GM23248 (cell line): ENCODE measurements at regions not wholly inside any gene's neighbourhood (a gene's known extent, or its start where the extent isn't known, plus 50 kb on each side); places are given as distances from the start of the nearest gene placed in this dataset.

ENCODE experiments used
- DNase-seq: peaks from one replicate; pipeline ENCODE4 v3.0.0-alpha.2; 2015
- H2AFZ ChIP-seq: fragments of 200-600 bp; sonication (generic); 2 replicates; pipeline ENCODE4 v1.6.1; 2016; ENCODE audit warnings: antibody characterized with exemption
- H3F3A ChIP-seq: fragments of 200-600 bp; sonication (generic); 2 replicates; pipeline ENCODE4 v1.6.1; 2016; ENCODE audit warnings: mild to moderate bottlenecking, antibody characterized with exemption, mixed run types; ENCODE audit not compliant: insufficient read depth
- H3K27ac ChIP-seq: fragments of 200-600 bp; sonication (generic); 2 replicates; pipeline ENCODE4 v1.5.1; 2016; ENCODE audit warnings: mild to moderate bottlenecking
- H3K27me3 ChIP-seq: fragments of 200-600 bp; sonication (generic); replicated peaks from 2 replicates; pipeline ENCODE4 v1.6.1; 2016; ENCODE audit warnings: mild to moderate bottlenecking; ENCODE audit not compliant: insufficient read depth
- H3K36me3 ChIP-seq: fragments of 200-600 bp; sonication (generic); 2 replicates; pipeline ENCODE4 v1.6.1; 2016; ENCODE audit warnings: low read depth, mild to moderate bottlenecking
- H3K4me1 ChIP-seq: fragments of 200-600 bp; sonication (generic); 2 replicates; pipeline ENCODE4 v1.6.1; 2016; ENCODE audit warnings: mild to moderate bottlenecking; ENCODE audit not compliant: insufficient read depth
- H3K4me2 ChIP-seq: fragments of 200-600 bp; sonication (generic); one replicate; pipeline ENCODE4 v1.6.1; 2016; ENCODE audit warnings: mild to moderate bottlenecking; ENCODE audit not compliant: unreplicated experiment
- H3K4me3 ChIP-seq: fragments of 200-600 bp; sonication (generic); 2 replicates; pipeline ENCODE4 v1.5.1; 2016; ENCODE audit warnings: mild to moderate bottlenecking
- H3K79me2 ChIP-seq: fragments of 200-600 bp; sonication (generic); 2 replicates; pipeline ENCODE4 v1.6.1; 2016; ENCODE audit warnings: mild to moderate bottlenecking; ENCODE audit not compliant: insufficient read depth
- H3K9ac ChIP-seq: fragments of 200-600 bp; sonication (generic); 2 replicates; pipeline ENCODE4 v1.6.1; 2016; ENCODE audit warnings: mild to moderate bottlenecking
- H3K9me2 ChIP-seq: fragments of 200-600 bp; sonication (generic); 2 replicates; pipeline ENCODE4 v1.6.1; 2016; ENCODE audit warnings: mixed run types, mild to moderate bottlenecking, moderate library complexity; ENCODE audit not compliant: insufficient read depth
- H3K9me3 ChIP-seq: fragments of 200-600 bp; sonication (generic); one replicate; pipeline ENCODE4 v1.6.1; 2017; ENCODE audit warnings: low read depth
- H4K20me1 ChIP-seq: fragments of 200-600 bp; sonication (generic); 2 replicates; pipeline ENCODE4 v1.6.0; 2016; ENCODE audit not compliant: insufficient read depth
- EZH2 ChIP-seq: fragments of 200-600 bp; sonication (generic); IDR thresholded peaks from 2 replicates; pipeline ENCODE4 v1.6.1; 2018; ENCODE audit warnings: antibody characterized with exemption, mild to moderate bottlenecking; ENCODE audit not compliant: insufficient read depth, poor library complexity, severe bottlenecking
- EZH2phosphoT487 ChIP-seq: fragments of 200-600 bp; sonication (generic); IDR thresholded peaks from 2 replicates; pipeline ENCODE4 v1.6.1; 2018; ENCODE audit warnings: antibody characterized with exemption, moderate library complexity, mild to moderate bottlenecking, low read depth; ENCODE audit not compliant: insufficient read depth
- WGBS, 2 experiments: methylation state at CpG; one replicate each; pipeline ENCODE4 v1.1.6; 2015 to 2017; ENCODE audit warnings: low lambda C conversion rate in 2 of 2, low coverage in 1 of 2; ENCODE audit errors: missing lambda C conversion rate in 2 of 2; 5-methylcytosine and 5-hydroxymethylcytosine counted together
- in situ Hi-C: fragments of 300-500 bp; cut with MboI; formaldehyde crosslinking; loops from 2 replicates; pipeline ENCODE4 v1.15.0; 2020

DNA sequence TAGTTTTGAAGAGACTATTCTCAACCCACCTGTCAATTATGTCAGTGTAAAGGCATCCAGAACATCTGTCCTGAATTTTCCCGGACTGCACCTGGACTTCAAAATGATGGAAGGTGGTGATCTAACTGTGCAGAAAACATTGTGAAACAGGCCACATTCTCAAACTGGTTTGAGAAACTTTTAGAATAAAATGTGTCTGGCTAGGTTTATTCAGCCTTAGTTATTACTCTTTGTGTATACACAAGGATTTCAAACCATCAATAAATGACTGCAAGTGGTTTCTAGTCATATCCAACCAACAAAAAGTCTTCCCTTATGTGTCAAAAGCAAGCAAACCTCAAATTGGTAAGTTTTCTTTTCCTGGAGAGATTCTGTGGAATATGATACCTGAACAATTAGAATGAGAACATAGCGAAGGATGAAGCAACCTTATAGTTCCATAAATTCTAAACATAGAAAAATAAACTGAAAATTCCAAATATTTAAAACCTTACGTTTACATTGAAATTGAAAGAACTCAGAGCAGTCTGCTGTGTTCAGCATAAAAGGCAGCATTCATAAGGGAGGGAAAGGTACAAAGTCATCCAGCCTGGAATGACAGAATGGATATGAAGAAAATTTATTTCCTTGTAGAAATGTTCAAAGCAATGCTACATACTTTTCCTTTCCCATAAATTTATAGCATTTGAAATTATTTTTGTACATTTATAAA lies 306.6 kb upstream of the TGFBR2 start:
- in situ Hi-C loops, result no loop called here
- Histone ChIP-seq H3K4me2 (no peak overlapping the region), H3K27ac (no peak overlapping the region), H3K4me1 (peaks cover 11% of the 10 kb centered on the region; the same call in 1 of the 2 replicates), H3K9me2 (no peaks in the 10 kb centered on the region), H3K9me3 (no peaks in the 10 kb centered on the region), H3F3A (no peaks in the 10 kb centered on the region), H3K27me3 (no peaks in the 10 kb centered on the region), H4K20me1 (no peaks in the 10 kb centered on the region), H3K79me2 (no peaks in the 10 kb centered on the region), H3K4me3 (no peak overlapping the region), H2AFZ (peak overlapping the region; percentile 9; the same call in 1 of the 2 replicates), H3K36me3 (no peaks in the 10 kb centered on the region), H3K9ac (no peak overlapping the region)
- DNase-seq, result no peak
- 84 to 88% methylated on average over 3 of the region's 3 CpGs for WGBS, 2 experiments
- TF ChIP-seq EZH2phosphoT487, result no peak
- no peak for TF ChIP-seq EZH2

DNA sequence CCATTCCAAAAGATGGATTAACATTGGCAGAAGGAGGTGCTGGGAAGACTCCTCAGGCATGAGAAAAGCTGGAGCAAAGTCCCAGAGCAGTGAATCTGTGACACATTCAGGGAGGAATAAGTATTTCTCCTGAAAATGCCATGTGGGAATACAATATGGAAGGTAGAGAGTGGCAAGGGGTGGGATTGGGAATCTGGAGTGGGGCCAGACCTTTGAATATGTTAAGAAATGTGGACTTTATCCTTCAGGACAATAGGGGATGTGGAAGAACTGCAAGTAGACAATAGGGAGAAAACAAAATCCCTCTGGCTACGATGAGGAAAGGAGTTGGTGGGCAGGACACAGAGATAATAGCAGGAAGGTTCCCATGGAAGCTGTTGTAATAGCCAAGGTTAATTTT lies 305.6 kb upstream of the TGFBR2 start:
- Histone ChIP-seq H3K9me2 (no peaks in the 10 kb centered on the region), H3F3A (no peaks in the 10 kb centered on the region), H3K4me3 (no peak overlapping the region), H3K36me3 (no peaks in the 10 kb centered on the region), H3K27ac (no peak overlapping the region), H3K4me1 (peaks cover 2% of the 10 kb centered on the region; the same call in 1 of the 2 replicates), H4K20me1 (no peaks in the 10 kb centered on the region), H3K9me3 (no peaks in the 10 kb centered on the region), H2AFZ (no peak overlapping the region), H3K4me2 (no peak overlapping the region), H3K9ac (no peak overlapping the region), H3K27me3 (no peaks in the 10 kb centered on the region), H3K79me2 (no peaks in the 10 kb centered on the region)
- in situ Hi-C loops, result no loop called here
- 96 to 100% methylated on average over 1 of the region's 1 CpG for WGBS, 2 experiments
- DNase-seq, result no peak
- no peak for TF ChIP-seq EZH2
- TF ChIP-seq EZH2phosphoT487, result no peak

DNA sequence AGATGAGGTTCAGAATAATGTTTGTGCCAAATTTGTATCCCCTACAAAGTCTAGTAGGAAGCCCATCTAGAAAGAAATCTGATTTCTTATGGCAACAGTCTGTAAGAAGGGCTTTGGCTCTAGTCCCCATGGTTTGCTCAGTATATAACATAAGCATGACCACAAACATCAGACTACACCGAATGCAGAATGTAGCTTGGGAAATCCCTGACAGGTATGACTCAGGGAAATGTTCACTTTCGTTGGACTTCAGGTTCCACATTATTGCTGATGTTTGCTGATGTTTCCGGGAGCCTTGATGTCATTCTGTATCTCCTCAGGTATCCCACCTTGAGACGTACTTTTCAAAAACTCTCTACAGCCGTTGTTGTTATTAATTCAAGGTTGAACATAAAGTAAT lies 304.4 kb upstream of the TGFBR2 start:
- Histone ChIP-seq H3K27me3 (no peaks in the 10 kb centered on the region), H3K4me3 (no peak overlapping the region), H3F3A (peaks cover 6% of the 10 kb centered on the region), H3K79me2 (no peaks in the 10 kb centered on the region), H3K36me3 (no peaks in the 10 kb centered on the region), H3K9ac (no peak overlapping the region), H4K20me1 (no peaks in the 10 kb centered on the region), H3K4me1 (peaks cover 2% of the 10 kb centered on the region; the same call in 1 of the 2 replicates), H3K4me2 (no peak overlapping the region), H3K9me3 (no peaks in the 10 kb centered on the region), H3K9me2 (no peaks in the 10 kb centered on the region), H3K27ac (no peak overlapping the region), H2AFZ (no peak overlapping the region)
- in situ Hi-C loops, result no loop called here
- no peak for TF ChIP-seq EZH2
- no peak for TF ChIP-seq EZH2phosphoT487
- no peak for DNase-seq
- WGBS, 2 experiments, result 73 to 85% methylated on average over 5 of the region's 5 CpGs

DNA sequence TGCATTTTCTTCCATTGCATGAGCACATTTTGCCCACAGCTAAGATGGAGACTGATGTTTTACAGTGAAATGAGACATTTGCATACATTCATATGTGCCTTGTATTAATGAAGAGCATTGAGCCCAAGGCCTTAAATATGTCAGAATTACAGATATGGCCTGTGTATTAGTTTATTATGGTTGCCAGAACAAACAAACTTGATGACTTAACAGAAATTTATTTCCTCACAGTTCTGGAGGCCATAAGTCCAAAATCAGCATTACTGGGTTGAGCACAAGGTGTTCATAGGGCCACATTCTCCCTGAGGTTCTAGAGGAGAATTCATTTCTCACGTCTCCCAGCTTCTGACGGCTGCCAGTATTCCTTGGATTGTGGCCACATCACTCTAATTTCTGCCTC lies 302.6 kb upstream of the TGFBR2 start:
- peaks cover 23% of the 10 kb centered on the region for H3F3A ChIP-seq
- no peaks in the 10 kb centered on the region for H3K36me3 ChIP-seq
- DNase-seq, result no peak
- H3K79me2 ChIP-seq, result no peaks in the 10 kb centered on the region
- no peaks in the 10 kb centered on the region for H3K9me3 ChIP-seq
- in situ Hi-C loops, result no loop called here
- H4K20me1 ChIP-seq, result no peaks in the 10 kb centered on the region
- H3K4me2 ChIP-seq, result no peak overlapping the region
- no peak for TF ChIP-seq EZH2
- H3K9ac ChIP-seq, result no peak overlapping the region
- H3K27ac ChIP-seq, result no peak overlapping the region
- WGBS, 2 experiments, result 92 to 97% methylated on average over 2 of the region's 2 CpGs
- H3K4me3 ChIP-seq, result no peak overlapping the region
- no peaks in the 10 kb centered on the region for H3K9me2 ChIP-seq
- H3K27me3 ChIP-seq, result no peaks in the 10 kb centered on the region
- no peak overlapping the region for H2AFZ ChIP-seq
- peaks cover 20% of the 10 kb centered on the region for H3K4me1 ChIP-seq
